SU-DHL-6 (cell line): ENCODE measurements at regions not wholly inside any gene's neighbourhood (a gene's known extent, or its start where the extent isn't known, plus 50 kb on each side); places are given as distances from the start of the nearest gene placed in this dataset.

Experiments
- H2AFZ ChIP-seq: fragments of 200-600 bp; sonication (generic); 2 replicates; pipeline ENCODE4 v1.6.1; 2014; ENCODE audit warnings: low read depth, mild to moderate bottlenecking, moderate library complexity, mixed read lengths, antibody characterized with exemption, low read length; ENCODE audit not compliant: severe bottlenecking
- H3F3A ChIP-seq: fragments of 200-600 bp; shearing (Covaris generic); 2 replicates; pipeline ENCODE4 v1.6.0; 2016; ENCODE audit warnings: antibody characterized with exemption, mild to moderate bottlenecking; ENCODE audit not compliant: insufficient read depth
- H3K27ac ChIP-seq: fragments of 200-600 bp; sonication (generic); 2 replicates; pipeline ENCODE4 v1.5.1; 2016; ENCODE audit warnings: low read depth, mild to moderate bottlenecking, low read length, moderate library complexity, mixed read lengths
- H3K27me3 ChIP-seq: fragments of 200-600 bp; sonication (generic), shearing (Covaris generic); 2 replicates; pipeline ENCODE4 v1.6.0; 2014; ENCODE audit warnings: mild to moderate bottlenecking, low read length
- H3K36me3 ChIP-seq: fragments of 200-600 bp; sonication (generic); 2 replicates; pipeline ENCODE4 v1.6.1; 2014; ENCODE audit warnings: mild to moderate bottlenecking, low read length, mixed read lengths
- H3K4me2 ChIP-seq: fragments of 300-600, 200-600 bp; shearing (Covaris generic), sonication (generic); 2 replicates; pipeline ENCODE4 v1.6.0; 2014; ENCODE audit warnings: low read length, low read depth, mild to moderate bottlenecking; ENCODE audit not compliant: poor library complexity, severe bottlenecking
- H3K4me3 ChIP-seq: fragments of 200-600 bp; sonication (generic); 2 replicates; pipeline ENCODE4 v1.5.1; 2014; ENCODE audit warnings: antibody characterized with exemption, low read length, mild to moderate bottlenecking, mixed read lengths; ENCODE audit not compliant: insufficient read depth, poor library complexity, severe bottlenecking
- H3K79me2 ChIP-seq: fragments of 200-600 bp; sonication (generic); 2 replicates; pipeline ENCODE4 v1.6.1; 2014; ENCODE audit warnings: mild to moderate bottlenecking, low read length, moderate library complexity; ENCODE audit not compliant: insufficient read depth
- H3K9ac ChIP-seq: fragments of 200-600 bp; sonication (generic); 2 replicates; pipeline ENCODE4 v1.7.0; 2014; ENCODE audit warnings: mild to moderate bottlenecking, low read length
- H3K9me2 ChIP-seq: fragments of 200-600 bp; sonication (generic); replicated peaks from 2 replicates; pipeline ENCODE4 v1.6.1; 2014; ENCODE audit warnings: low read length; ENCODE audit not compliant: insufficient read depth
- H3K9me3 ChIP-seq: fragments of 200-600 bp; sonication (generic); 2 replicates; pipeline ENCODE4 v1.6.1; 2014; ENCODE audit warnings: low read length, mixed read lengths; ENCODE audit not compliant: insufficient read depth
- H4K20me1 ChIP-seq: fragments of 200-600 bp; sonication (generic); 2 replicates; pipeline ENCODE4 v1.6.1; 2014; ENCODE audit warnings: low read depth, mild to moderate bottlenecking, antibody characterized with exemption, low read length, moderate library complexity, mixed read lengths
- EZH2phosphoT487 ChIP-seq: fragments of 200-600 bp; sonication (generic), shearing (Covaris generic); conservative IDR thresholded peaks from 2 replicates; pipeline ENCODE4 v1.6.1; 2018; ENCODE audit warnings: mild to moderate bottlenecking, antibody characterized with exemption, low read length, moderate library complexity, mixed read lengths
- TF ChIP-seq, protein P1 (sequence below): fragments of 200-600 bp; sonication (generic); IDR thresholded peaks from one replicate; pipeline ENCODE4 v1.5.1; 2017; ENCODE audit warnings: antibody characterized with exemption, mild to moderate bottlenecking, low read length, moderate library complexity; ENCODE audit not compliant: insufficient read depth, poor library complexity, severe bottlenecking

DNA sequence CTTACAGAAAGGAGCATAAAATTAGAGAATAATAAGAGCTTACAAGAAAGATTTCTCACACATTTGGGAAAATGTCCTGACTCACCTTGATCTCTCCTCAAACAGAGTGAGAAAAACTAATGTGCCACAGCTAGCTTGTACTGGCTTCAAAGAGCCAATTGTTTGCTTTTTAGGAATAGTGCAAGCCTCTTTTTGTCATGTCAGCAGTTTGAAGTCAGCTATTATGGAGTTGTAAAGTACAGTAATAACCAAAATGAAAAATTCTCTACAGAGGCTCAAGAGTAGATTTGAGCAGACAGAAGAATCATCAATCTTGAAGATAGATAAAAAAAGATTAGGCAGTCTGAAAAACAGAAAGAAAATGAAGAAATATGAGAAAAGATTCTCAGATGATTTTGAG, 313.4 kb upstream of the GPR149 start:
- H3F3A ChIP-seq = no peaks in the 10 kb centered on the region
- no peak overlapping the region for H3K4me2 ChIP-seq
- no peak overlapping the region for H3K4me3 ChIP-seq
- no peaks in the 10 kb centered on the region for H3K9me3 ChIP-seq
- H3K36me3 ChIP-seq = no peaks in the 10 kb centered on the region
- TF ChIP-seq, protein P1, sequence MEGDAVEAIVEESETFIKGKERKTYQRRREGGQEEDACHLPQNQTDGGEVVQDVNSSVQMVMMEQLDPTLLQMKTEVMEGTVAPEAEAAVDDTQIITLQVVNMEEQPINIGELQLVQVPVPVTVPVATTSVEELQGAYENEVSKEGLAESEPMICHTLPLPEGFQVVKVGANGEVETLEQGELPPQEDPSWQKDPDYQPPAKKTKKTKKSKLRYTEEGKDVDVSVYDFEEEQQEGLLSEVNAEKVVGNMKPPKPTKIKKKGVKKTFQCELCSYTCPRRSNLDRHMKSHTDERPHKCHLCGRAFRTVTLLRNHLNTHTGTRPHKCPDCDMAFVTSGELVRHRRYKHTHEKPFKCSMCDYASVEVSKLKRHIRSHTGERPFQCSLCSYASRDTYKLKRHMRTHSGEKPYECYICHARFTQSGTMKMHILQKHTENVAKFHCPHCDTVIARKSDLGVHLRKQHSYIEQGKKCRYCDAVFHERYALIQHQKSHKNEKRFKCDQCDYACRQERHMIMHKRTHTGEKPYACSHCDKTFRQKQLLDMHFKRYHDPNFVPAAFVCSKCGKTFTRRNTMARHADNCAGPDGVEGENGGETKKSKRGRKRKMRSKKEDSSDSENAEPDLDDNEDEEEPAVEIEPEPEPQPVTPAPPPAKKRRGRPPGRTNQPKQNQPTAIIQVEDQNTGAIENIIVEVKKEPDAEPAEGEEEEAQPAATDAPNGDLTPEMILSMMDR = no peak
- no peak for TF ChIP-seq EZH2phosphoT487
- no peaks in the 10 kb centered on the region for H4K20me1 ChIP-seq
- no peaks in the 10 kb centered on the region for H3K27me3 ChIP-seq
- no peak overlapping the region for H3K9ac ChIP-seq
- H2AFZ ChIP-seq = no peak overlapping the region
- no peak overlapping the region for H3K27ac ChIP-seq
- H3K9me2 ChIP-seq = no peaks in the 10 kb centered on the region; the same call in 1 of the 2 replicates
- no peaks in the 10 kb centered on the region for H3K79me2 ChIP-seq

DNA sequence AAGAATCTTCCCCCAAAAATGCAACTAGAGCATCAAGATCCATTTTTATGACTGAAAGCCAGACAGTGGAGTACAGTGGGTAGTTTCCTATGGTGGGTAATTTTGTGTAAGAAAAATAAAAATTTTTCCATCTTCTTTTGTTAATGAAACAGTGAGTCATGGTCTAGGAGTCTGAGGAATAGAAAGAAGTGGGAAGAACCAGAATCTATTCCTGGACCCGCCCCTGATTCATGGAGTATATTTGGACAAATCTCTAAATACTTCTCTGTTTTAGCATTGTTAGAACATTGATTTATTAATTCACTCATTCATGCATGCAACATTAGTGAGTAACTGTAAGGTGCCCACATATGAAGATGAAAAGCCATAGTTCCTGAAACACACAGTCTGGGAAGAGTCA, 304.5 kb upstream of the GPR149 start:
- no peak overlapping the region for H3K4me2 ChIP-seq
- no peaks in the 10 kb centered on the region for H3F3A ChIP-seq
- no peaks in the 10 kb centered on the region for H4K20me1 ChIP-seq
- no peaks in the 10 kb centered on the region for H3K9me2 ChIP-seq
- no peak overlapping the region for H2AFZ ChIP-seq
- no peaks in the 10 kb centered on the region for H3K36me3 ChIP-seq
- no peak overlapping the region for H3K9ac ChIP-seq
- H3K27me3 ChIP-seq = no peaks in the 10 kb centered on the region
- H3K79me2 ChIP-seq = no peaks in the 10 kb centered on the region
- no peak overlapping the region for H3K27ac ChIP-seq
- no peak overlapping the region for H3K4me3 ChIP-seq
- no peaks in the 10 kb centered on the region for H3K9me3 ChIP-seq
- TF ChIP-seq, protein P1 = no peak
- TF ChIP-seq EZH2phosphoT487 = no peak

DNA sequence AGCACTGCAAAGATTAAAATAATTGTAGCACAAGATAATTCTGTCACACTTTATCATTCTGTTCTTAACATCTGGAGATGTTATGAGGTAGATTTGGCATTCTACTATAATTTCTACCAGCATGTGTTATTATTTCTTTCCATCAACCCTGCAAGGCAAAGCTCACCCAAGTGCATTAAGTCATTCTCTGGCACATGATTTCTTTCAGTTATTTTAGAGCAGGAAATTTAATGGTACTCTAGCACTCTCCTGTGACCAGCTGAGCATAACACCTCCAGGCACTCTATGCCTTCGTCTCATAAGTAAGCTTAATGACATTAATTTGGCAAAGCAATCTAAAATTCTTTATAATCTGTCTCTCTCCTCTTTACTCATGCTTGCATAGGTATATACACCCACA, 300.2 kb upstream of the GPR149 start:
- Histone ChIP-seq H3F3A (no peaks in the 10 kb centered on the region), H3K9me2 (no peaks in the 10 kb centered on the region), H3K9me3 (no peaks in the 10 kb centered on the region), H4K20me1 (no peaks in the 10 kb centered on the region), H3K79me2 (no peaks in the 10 kb centered on the region), H3K9ac (no peak overlapping the region), H3K27me3 (no peaks in the 10 kb centered on the region), H3K4me3 (no peak overlapping the region), H3K36me3 (no peaks in the 10 kb centered on the region), H3K27ac (no peak overlapping the region), H2AFZ (no peak overlapping the region), H3K4me2 (no peak overlapping the region)
- TF ChIP-seq, protein P1 = no peak
- TF ChIP-seq EZH2phosphoT487 = no peak

DNA sequence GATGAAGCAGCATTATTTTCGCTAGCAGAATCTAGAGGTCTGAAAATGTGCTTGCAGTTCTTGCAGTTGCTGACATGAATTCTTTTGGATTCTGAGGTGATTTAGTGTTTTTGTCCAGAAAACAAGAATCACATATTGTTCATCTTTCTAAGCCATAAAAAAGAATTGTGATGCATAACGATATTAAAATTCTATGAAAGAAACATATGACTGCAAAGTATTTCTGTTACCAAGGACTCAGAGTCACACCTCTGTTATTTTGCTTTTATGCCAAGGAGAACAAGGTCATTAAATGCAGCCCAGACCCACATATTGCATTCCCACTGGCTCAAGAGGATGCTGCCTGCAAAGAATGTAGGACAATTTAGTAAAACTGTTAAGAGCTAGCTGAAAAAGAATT, 299.8 kb upstream of the GPR149 start:
- TF ChIP-seq, protein P1 = no peak
- TF ChIP-seq EZH2phosphoT487 = no peak
- no peaks in the 10 kb centered on the region for H3K9me2 ChIP-seq
- no peak overlapping the region for H3K27ac ChIP-seq
- H3K79me2 ChIP-seq = no peaks in the 10 kb centered on the region
- no peak overlapping the region for H3K4me2 ChIP-seq
- H3F3A ChIP-seq = no peaks in the 10 kb centered on the region
- H3K4me3 ChIP-seq = no peak overlapping the region
- H3K27me3 ChIP-seq = no peaks in the 10 kb centered on the region
- H3K9me3 ChIP-seq = no peaks in the 10 kb centered on the region
- H3K36me3 ChIP-seq = no peaks in the 10 kb centered on the region
- no peaks in the 10 kb centered on the region for H4K20me1 ChIP-seq
- no peak overlapping the region for H2AFZ ChIP-seq
- H3K9ac ChIP-seq = no peak overlapping the region
